ENCODE measurements at regions not wholly inside any gene's neighbourhood (a gene's known extent, or its start where the extent isn't known, plus 50 kb on each side); places are given as distances from the start of the nearest gene placed in this dataset.

GRCh38 chr9:118183576-118183975 is 479.4 kb downstream of the TLR4 start:
- TF ChIP-seq, protein P1, sequence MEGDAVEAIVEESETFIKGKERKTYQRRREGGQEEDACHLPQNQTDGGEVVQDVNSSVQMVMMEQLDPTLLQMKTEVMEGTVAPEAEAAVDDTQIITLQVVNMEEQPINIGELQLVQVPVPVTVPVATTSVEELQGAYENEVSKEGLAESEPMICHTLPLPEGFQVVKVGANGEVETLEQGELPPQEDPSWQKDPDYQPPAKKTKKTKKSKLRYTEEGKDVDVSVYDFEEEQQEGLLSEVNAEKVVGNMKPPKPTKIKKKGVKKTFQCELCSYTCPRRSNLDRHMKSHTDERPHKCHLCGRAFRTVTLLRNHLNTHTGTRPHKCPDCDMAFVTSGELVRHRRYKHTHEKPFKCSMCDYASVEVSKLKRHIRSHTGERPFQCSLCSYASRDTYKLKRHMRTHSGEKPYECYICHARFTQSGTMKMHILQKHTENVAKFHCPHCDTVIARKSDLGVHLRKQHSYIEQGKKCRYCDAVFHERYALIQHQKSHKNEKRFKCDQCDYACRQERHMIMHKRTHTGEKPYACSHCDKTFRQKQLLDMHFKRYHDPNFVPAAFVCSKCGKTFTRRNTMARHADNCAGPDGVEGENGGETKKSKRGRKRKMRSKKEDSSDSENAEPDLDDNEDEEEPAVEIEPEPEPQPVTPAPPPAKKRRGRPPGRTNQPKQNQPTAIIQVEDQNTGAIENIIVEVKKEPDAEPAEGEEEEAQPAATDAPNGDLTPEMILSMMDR (conservative IDR thresholded peaks at IDR 0.05; ENCODE audit: low read length): no peak
- TF ChIP-seq EZH2phosphoT487 (IDR thresholded peaks at IDR 0.05; ENCODE audit: borderline replicate concordance): no peak
